SK-N-SH treated with all-trans-retinoic acid at 6 μM for 48 hours (cell line): ENCODE measurements at regions not wholly inside any gene's neighbourhood (a gene's known extent, or its start where the extent isn't known, plus 50 kb on each side); places are given as distances from the start of the nearest gene placed in this dataset.

Experiments used
- ARNTL ChIP-seq: fragments of 450-650 bp; formaldehyde crosslinking; IDR thresholded peaks from 2 replicates; pipeline ENCODE4 v1.5.0; 2020; ENCODE audit warnings: low read depth, mild to moderate bottlenecking, moderate library complexity, borderline replicate concordance
- BACH2 ChIP-seq: fragments of 250-450 bp; sonication (Bioruptor Pico); IDR thresholded peaks from 2 replicates; pipeline ENCODE4 v1.9.0; 2021; ENCODE audit warnings: mild to moderate bottlenecking, borderline replicate concordance
- ESRRG ChIP-seq: fragments of 250-450 bp; sonication (Bioruptor Pico); IDR thresholded peaks from 2 replicates; pipeline ENCODE4 v1.6.1; 2021; ENCODE audit warnings: mild to moderate bottlenecking
- GLIS3 ChIP-seq: fragments of 250-450 bp; sonication (Bioruptor Pico); IDR thresholded peaks from 2 replicates; pipeline ENCODE4 v1.5.0; 2020; ENCODE audit warnings: mild to moderate bottlenecking, moderate library complexity
- PPARA ChIP-seq: fragments of 250-450 bp; sonication (Bioruptor Pico); IDR thresholded peaks from 2 replicates; pipeline ENCODE4 v1.5.0; 2020; ENCODE audit warnings: mild to moderate bottlenecking, borderline replicate concordance
- RARB ChIP-seq: fragments of 250-450 bp; sonication (Bioruptor Pico); IDR thresholded peaks from 2 replicates; pipeline ENCODE4 v1.8.0; 2021; ENCODE audit warnings: mild to moderate bottlenecking, moderate library complexity
- TCF4 ChIP-seq: fragments of 250-450 bp; sonication (Bioruptor Pico); IDR thresholded peaks from 2 replicates; pipeline ENCODE4 v1.8.0; 2021; ENCODE audit warnings: mild to moderate bottlenecking, moderate library complexity, borderline replicate concordance
- ZFP3 ChIP-seq: fragments of 250-450 bp; sonication (Bioruptor Pico); IDR thresholded peaks from 2 replicates; pipeline ENCODE4 v1.5.0; 2020; ENCODE audit warnings: mild to moderate bottlenecking, moderate library complexity
- ZFP30 ChIP-seq: fragments of 450-650 bp; formaldehyde crosslinking; IDR thresholded peaks from 2 replicates; pipeline ENCODE4 v1.5.0; 2022; ENCODE audit warnings: mild to moderate bottlenecking, moderate library complexity
- ZNF70 ChIP-seq: fragments of 450-650 bp; formaldehyde crosslinking; IDR thresholded peaks from 2 replicates; pipeline ENCODE4 v1.5.0; 2020; ENCODE audit warnings: mild to moderate bottlenecking, moderate library complexity
- TF ChIP-seq, protein P1 (sequence below): fragments of 250-450 bp; sonication (Bioruptor Pico); IDR thresholded peaks from 2 replicates; pipeline ENCODE4 v1.5.1; 2020; ENCODE audit warnings: low read depth, mild to moderate bottlenecking, moderate library complexity
- TF ChIP-seq, protein P2 (sequence below): fragments of 250-450 bp; sonication (Bioruptor Pico); IDR thresholded peaks from 2 replicates; pipeline ENCODE4 v1.5.1; 2021; ENCODE audit warnings: mild to moderate bottlenecking, moderate library complexity

DNA sequence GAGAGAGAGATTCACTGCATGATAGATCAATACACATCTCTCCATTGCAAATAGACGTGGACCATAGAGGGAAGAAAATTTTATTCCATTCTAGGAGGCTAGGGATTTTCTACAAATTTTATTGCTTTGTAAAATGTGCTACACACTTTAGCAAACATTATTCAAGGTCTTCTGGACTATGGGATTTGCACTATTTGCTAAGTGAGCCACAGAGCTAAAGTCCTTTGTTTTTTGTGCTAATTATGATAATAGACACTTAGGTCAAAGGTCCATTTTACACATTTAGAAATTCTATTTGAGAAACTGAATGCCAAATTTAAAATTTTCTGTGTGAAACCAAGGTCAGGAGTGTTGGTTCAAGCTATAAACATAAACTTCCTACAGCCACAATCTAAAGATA lies 672.3 kb downstream of the LRRC70 start:
- TF ChIP-seq ZNF70 (CRISPR knock-in tag) (no peak), ZFP30 (CRISPR knock-in tag) (no peak), RARB (CRISPR knock-in tag) (no peak), BACH2 (CRISPR knock-in tag) (no peak), ZFP3 (CRISPR knock-in tag) (no peak), PPARA (no peak), ARNTL (CRISPR knock-in tag) (no peak), TCF4 (CRISPR knock-in tag) (no peak), ESRRG (CRISPR knock-in tag) (no peak), GLIS3 (no peak)
- TF ChIP-seq, protein P1, sequence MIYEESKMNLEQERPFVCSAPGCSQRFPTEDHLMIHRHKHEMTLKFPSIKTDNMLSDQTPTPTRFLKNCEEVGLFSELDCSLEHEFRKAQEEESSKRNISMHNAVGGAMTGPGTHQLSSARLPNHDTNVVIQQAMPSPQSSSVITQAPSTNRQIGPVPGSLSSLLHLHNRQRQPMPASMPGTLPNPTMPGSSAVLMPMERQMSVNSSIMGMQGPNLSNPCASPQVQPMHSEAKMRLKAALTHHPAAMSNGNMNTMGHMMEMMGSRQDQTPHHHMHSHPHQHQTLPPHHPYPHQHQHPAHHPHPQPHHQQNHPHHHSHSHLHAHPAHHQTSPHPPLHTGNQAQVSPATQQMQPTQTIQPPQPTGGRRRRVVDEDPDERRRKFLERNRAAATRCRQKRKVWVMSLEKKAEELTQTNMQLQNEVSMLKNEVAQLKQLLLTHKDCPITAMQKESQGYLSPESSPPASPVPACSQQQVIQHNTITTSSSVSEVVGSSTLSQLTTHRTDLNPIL: no peak
- TF ChIP-seq, protein P2, sequence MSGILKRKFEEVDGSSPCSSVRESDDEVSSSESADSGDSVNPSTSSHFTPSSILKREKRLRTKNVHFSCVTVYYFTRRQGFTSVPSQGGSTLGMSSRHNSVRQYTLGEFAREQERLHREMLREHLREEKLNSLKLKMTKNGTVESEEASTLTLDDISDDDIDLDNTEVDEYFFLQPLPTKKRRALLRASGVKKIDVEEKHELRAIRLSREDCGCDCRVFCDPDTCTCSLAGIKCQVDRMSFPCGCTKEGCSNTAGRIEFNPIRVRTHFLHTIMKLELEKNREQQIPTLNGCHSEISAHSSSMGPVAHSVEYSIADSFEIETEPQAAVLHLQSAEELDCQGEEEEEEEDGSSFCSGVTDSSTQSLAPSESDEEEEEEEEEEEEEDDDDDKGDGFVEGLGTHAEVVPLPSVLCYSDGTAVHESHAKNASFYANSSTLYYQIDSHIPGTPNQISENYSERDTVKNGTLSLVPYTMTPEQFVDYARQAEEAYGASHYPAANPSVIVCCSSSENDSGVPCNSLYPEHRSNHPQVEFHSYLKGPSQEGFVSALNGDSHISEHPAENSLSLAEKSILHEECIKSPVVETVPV: no peak
